ENCODE measurements at regions not wholly inside any gene's neighbourhood (a gene's known extent, or its start where the extent isn't known, plus 50 kb on each side); places are given as distances from the start of the nearest gene placed in this dataset.

- TF ChIP-seq EZH2 (IDR thresholded peaks at IDR 0.05; ENCODE audit: borderline replicate concordance, insufficient read depth, low read depth, low read length, poor library complexity, severe bottlenecking) (no peak), CTCF (IDR thresholded peaks at IDR 0.05) (no peak)
- no peak for DNase-seq
- no peaks in the 10 kb centered on the region for H3K36me3 ChIP-seq (replicated peaks in 1 of 2; ENCODE audit: control extremely low read depth in 1 of 2, control insufficient read depth in 1 of 2, extremely low read depth in 1 of 2, insufficient read depth in 2 of 2, low read length in 1 of 2)
- H3K9me3 ChIP-seq (ENCODE audit: control extremely low read depth in 1 of 3, control insufficient read depth in 2 of 3, insufficient read depth in 1 of 3, low read length in 2 of 3) = no peaks in the 10 kb centered on the region
- WGBS (ENCODE audit: insufficient coverage) = 100% methylated on average over 1 of the region's 1 CpG
- H4K20me1 ChIP-seq (ENCODE audit: control insufficient read depth, insufficient read depth, low read length, poor library complexity, severe bottlenecking) = no peaks in the 10 kb centered on the region
- peaks cover 0 to 5% (median 0%) of the 10 kb centered on the region in 4 experiments for H3K27me3 ChIP-seq (replicated peaks in 1 of 4; ENCODE audit: control extremely low read depth in 1 of 4, control insufficient read depth in 3 of 4, insufficient read depth in 4 of 4, low read length in 3 of 4)
- CTCF ChIA-PET = no interaction called here
- intact Hi-C loops (cut with micrococcal nuclease) = no loop called here
- peaks cover 7 to 9% of the 10 kb centered on the region in 2 donors for H3K4me1 ChIP-seq (ENCODE audit: control insufficient read depth in 2 of 2, insufficient read depth in 2 of 2, low read length in 2 of 2)
- H3K4me3 ChIP-seq (ENCODE audit: control extremely low read depth in 1 of 5, extremely low read depth in 1 of 5, insufficient read depth in 1 of 5, low read depth in 2 of 5, low read length in 4 of 5) = no peak overlapping the region
- Mint-ChIP-seq H3K27ac (no peak overlapping the region), H3K9me3 (ENCODE audit: insufficient read depth) (no peaks in the 10 kb centered on the region), H3K4me1 (peaks cover 9% of the 10 kb centered on the region), H3K4me3 (no peak overlapping the region), H3K27me3 (peaks cover 2% of the 10 kb centered on the region)
- no peak overlapping the region for H2AFZ ChIP-seq (ENCODE audit: insufficient read depth, low read depth, low read length, poor library complexity, severe bottlenecking)
- no peak for ATAC-seq (ENCODE audit: low read depth)
- POLR2A ChIA-PET = no interaction called here
- H3K27ac ChIP-seq (ENCODE audit: low read length in 2 of 2) = no peak overlapping the region
- H3K4me2 ChIP-seq (replicated peaks; ENCODE audit: low read depth, low read length, poor library complexity, severe bottlenecking) = no peak overlapping the region
- no peak overlapping the region for H3K9ac ChIP-seq (ENCODE audit: low read length)
- no peaks in the 10 kb centered on the region for H3K79me2 ChIP-seq (ENCODE audit: control insufficient read depth, insufficient read depth, low read length)
Measured at GRCh38 chr2:12515871-12516270, 200.9 kb upstream of the TRIB2 start.

- no peaks in the 10 kb centered on the region for H3K4me1 Mint-ChIP-seq
- Histone ChIP-seq H3K4me1 (ENCODE audit: control insufficient read depth in 2 of 2, insufficient read depth in 2 of 2, low read length in 2 of 2) (no peaks in the 10 kb centered on the region), H3K36me3 (replicated peaks in 1 of 2; ENCODE audit: control extremely low read depth in 1 of 2, control insufficient read depth in 1 of 2, extremely low read depth in 1 of 2, insufficient read depth in 2 of 2, low read length in 1 of 2) (no peaks in the 10 kb centered on the region), H3K79me2 (ENCODE audit: control insufficient read depth, insufficient read depth, low read length) (no peaks in the 10 kb centered on the region), H3K4me3 (ENCODE audit: control extremely low read depth in 1 of 5, extremely low read depth in 1 of 5, insufficient read depth in 1 of 5, low read depth in 2 of 5, low read length in 4 of 5) (no peak overlapping the region), H3K9ac (ENCODE audit: low read length) (no peak overlapping the region), H3K27me3 (replicated peaks in 1 of 4; ENCODE audit: control extremely low read depth in 1 of 4, control insufficient read depth in 3 of 4, insufficient read depth in 4 of 4, low read length in 3 of 4) (no peaks in the 10 kb centered on the region), H4K20me1 (ENCODE audit: control insufficient read depth, insufficient read depth, low read length, poor library complexity, severe bottlenecking) (no peaks in the 10 kb centered on the region), H3K9me3 (ENCODE audit: control extremely low read depth in 1 of 3, control insufficient read depth in 2 of 3, insufficient read depth in 1 of 3, low read length in 2 of 3) (no peaks in the 10 kb centered on the region), H2AFZ (ENCODE audit: insufficient read depth, low read depth, low read length, poor library complexity, severe bottlenecking) (no peak overlapping the region), H3K27ac (ENCODE audit: low read length in 2 of 2) (no peak overlapping the region), H3K4me2 (replicated peaks; ENCODE audit: low read depth, low read length, poor library complexity, severe bottlenecking) (no peak overlapping the region)
- intact Hi-C loops (cut with micrococcal nuclease) = no loop called here
- WGBS (ENCODE audit: insufficient coverage) = 80% methylated on average over 1 of the region's 1 CpG
- H3K4me3 Mint-ChIP-seq = no peak overlapping the region
- DNase-seq (no peak), ATAC-seq (ENCODE audit: low read depth) (no peak)
- no peak overlapping the region for H3K27ac Mint-ChIP-seq
- H3K27me3 Mint-ChIP-seq = peaks cover 11% of the 10 kb centered on the region
- CTCF ChIA-PET = interaction anchor here (1.5 kb wide), 1 partner anchor 10 kb away, joined by 3 read pairs; no protein-coding TSS in a partner anchor
- no peaks in the 10 kb centered on the region for H3K9me3 Mint-ChIP-seq (ENCODE audit: insufficient read depth)
- POLR2A ChIA-PET = no interaction called here
- no peak for TF ChIP-seq EZH2 (IDR thresholded peaks at IDR 0.05; ENCODE audit: borderline replicate concordance, insufficient read depth, low read depth, low read length, poor library complexity, severe bottlenecking)
- TF ChIP-seq CTCF (IDR thresholded peaks at IDR 0.05) = no peak
Measured at GRCh38 chr2:12533337-12534005, 183.3 kb upstream of the TRIB2 start.

Measured in B cell (primary cell).